ENCODE measurements at regions not wholly inside any gene's neighbourhood (a gene's known extent, or its start where the extent isn't known, plus 50 kb on each side); places are given as distances from the start of the nearest gene placed in this dataset.

DNA sequence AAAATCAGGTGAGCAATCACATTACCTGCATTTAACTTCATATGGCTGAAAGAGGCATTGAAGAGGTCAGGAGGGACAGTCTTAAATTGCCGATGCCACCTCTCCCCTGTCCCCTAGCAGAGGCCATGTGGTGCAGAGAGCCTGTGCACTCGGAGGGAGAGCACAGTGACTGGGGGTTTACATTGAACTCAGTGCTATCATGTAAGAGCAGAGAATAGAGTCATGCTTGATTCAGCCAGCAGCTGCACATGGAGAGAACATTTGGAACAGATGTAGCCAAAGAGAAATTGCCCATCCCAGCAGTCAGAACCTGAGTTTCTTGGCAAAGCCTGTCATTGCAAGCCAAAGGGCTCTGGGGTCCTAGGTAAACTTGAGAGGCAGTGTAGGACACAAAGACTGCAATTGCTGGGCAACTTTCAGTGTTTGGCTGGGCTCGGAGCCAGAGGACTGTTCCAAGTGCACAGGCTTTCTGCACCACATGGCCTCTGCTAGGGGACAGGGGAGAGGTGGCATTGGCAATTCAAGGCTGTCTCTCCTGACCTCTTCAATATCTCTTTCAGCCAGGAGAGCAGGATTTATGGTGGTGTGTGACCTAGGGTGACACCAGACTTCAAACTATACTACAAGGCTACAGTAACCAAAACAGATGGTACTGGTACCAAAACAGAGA lies 267.1 kb downstream of the REEP3 start:
- Histone ChIP-seq H3K27me3 (ENCODE audit: low read length) (no peaks in the 10 kb centered on the region), H3K79me2 (ENCODE audit: insufficient read depth, low read length) (no peaks in the 10 kb centered on the region), H3K4me3 (ENCODE audit: insufficient read depth, low read length, poor library complexity, severe bottlenecking) (no peak overlapping the region), H3K27ac (ENCODE audit: low read depth, low read length) (no peak overlapping the region), H2AFZ (ENCODE audit: low read depth, low read length, severe bottlenecking) (no peak overlapping the region), H3K9me3 (ENCODE audit: insufficient read depth, low read length) (no peaks in the 10 kb centered on the region), H3K4me2 (ENCODE audit: low read depth, low read length, poor library complexity, severe bottlenecking) (no peak overlapping the region), H4K20me1 (ENCODE audit: low read depth, low read length) (no peaks in the 10 kb centered on the region), H3K9me2 (replicated peaks; ENCODE audit: insufficient read depth, low read length) (no peaks in the 10 kb centered on the region), H3K9ac (ENCODE audit: low read length) (no peak overlapping the region), H3K36me3 (ENCODE audit: low read length) (no peaks in the 10 kb centered on the region), H3F3A (ENCODE audit: insufficient read depth) (no peaks in the 10 kb centered on the region)
- TF ChIP-seq, protein P1, sequence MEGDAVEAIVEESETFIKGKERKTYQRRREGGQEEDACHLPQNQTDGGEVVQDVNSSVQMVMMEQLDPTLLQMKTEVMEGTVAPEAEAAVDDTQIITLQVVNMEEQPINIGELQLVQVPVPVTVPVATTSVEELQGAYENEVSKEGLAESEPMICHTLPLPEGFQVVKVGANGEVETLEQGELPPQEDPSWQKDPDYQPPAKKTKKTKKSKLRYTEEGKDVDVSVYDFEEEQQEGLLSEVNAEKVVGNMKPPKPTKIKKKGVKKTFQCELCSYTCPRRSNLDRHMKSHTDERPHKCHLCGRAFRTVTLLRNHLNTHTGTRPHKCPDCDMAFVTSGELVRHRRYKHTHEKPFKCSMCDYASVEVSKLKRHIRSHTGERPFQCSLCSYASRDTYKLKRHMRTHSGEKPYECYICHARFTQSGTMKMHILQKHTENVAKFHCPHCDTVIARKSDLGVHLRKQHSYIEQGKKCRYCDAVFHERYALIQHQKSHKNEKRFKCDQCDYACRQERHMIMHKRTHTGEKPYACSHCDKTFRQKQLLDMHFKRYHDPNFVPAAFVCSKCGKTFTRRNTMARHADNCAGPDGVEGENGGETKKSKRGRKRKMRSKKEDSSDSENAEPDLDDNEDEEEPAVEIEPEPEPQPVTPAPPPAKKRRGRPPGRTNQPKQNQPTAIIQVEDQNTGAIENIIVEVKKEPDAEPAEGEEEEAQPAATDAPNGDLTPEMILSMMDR (IDR thresholded peaks at IDR 0.05; ENCODE audit: insufficient read depth, low read length, poor library complexity, severe bottlenecking), result no peak
- no peak for TF ChIP-seq EZH2phosphoT487 (conservative IDR thresholded peaks at IDR 0.05; ENCODE audit: low read length)

DNA sequence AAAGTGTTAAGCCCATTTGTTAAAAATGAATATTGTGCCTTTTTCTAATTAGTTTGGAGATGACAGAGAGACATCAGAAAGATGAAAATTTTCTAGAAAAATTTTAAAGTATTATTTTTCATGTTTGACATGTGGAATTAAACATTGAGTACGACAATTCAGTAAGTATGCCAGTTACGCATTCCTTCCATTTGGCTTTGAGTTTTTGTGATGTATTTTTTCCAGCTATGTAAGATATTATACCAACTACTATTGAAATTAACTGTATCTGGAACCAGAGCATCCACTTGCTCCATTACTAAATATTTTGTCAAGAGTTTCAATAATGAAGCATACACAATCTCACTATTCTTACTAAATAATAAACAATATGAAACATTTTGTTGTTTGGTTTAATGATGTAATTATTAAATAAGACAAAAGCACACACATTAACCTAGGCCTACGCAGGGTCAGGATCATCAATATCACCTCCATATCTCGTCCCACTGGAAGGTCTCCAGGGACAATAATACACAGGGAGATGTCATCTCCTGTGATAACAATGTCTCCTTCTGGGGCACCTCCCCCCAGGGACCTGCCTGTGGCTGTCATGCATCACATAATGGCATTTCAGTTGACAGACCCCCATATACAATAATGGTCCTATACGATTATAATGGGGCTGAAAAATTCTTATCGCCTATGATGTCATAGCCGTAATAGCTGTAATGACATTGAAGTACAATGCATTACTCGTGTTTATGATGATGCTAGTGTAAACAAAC lies 274.1 kb downstream of the REEP3 start:
- no peak overlapping the region for H3K27ac ChIP-seq (ENCODE audit: low read depth, low read length)
- no peak overlapping the region for H2AFZ ChIP-seq (ENCODE audit: low read depth, low read length, severe bottlenecking)
- no peak overlapping the region for H3K4me2 ChIP-seq (ENCODE audit: low read depth, low read length, poor library complexity, severe bottlenecking)
- H3K4me3 ChIP-seq (ENCODE audit: insufficient read depth, low read length, poor library complexity, severe bottlenecking), result no peak overlapping the region
- no peaks in the 10 kb centered on the region for H3K9me3 ChIP-seq (ENCODE audit: insufficient read depth, low read length)
- no peak overlapping the region for H3K9ac ChIP-seq (ENCODE audit: low read length)
- no peaks in the 10 kb centered on the region; the same call in 1 of the 2 replicates for H3K27me3 ChIP-seq (ENCODE audit: low read length)
- no peaks in the 10 kb centered on the region for H3K9me2 ChIP-seq (replicated peaks; ENCODE audit: insufficient read depth, low read length)
- no peaks in the 10 kb centered on the region for H3F3A ChIP-seq (ENCODE audit: insufficient read depth)
- no peaks in the 10 kb centered on the region for H4K20me1 ChIP-seq (ENCODE audit: low read depth, low read length)
- TF ChIP-seq, protein P1 (IDR thresholded peaks at IDR 0.05; ENCODE audit: insufficient read depth, low read length, poor library complexity, severe bottlenecking), result no peak
- no peaks in the 10 kb centered on the region for H3K79me2 ChIP-seq (ENCODE audit: insufficient read depth, low read length)
- H3K36me3 ChIP-seq (ENCODE audit: low read length), result no peaks in the 10 kb centered on the region

DNA sequence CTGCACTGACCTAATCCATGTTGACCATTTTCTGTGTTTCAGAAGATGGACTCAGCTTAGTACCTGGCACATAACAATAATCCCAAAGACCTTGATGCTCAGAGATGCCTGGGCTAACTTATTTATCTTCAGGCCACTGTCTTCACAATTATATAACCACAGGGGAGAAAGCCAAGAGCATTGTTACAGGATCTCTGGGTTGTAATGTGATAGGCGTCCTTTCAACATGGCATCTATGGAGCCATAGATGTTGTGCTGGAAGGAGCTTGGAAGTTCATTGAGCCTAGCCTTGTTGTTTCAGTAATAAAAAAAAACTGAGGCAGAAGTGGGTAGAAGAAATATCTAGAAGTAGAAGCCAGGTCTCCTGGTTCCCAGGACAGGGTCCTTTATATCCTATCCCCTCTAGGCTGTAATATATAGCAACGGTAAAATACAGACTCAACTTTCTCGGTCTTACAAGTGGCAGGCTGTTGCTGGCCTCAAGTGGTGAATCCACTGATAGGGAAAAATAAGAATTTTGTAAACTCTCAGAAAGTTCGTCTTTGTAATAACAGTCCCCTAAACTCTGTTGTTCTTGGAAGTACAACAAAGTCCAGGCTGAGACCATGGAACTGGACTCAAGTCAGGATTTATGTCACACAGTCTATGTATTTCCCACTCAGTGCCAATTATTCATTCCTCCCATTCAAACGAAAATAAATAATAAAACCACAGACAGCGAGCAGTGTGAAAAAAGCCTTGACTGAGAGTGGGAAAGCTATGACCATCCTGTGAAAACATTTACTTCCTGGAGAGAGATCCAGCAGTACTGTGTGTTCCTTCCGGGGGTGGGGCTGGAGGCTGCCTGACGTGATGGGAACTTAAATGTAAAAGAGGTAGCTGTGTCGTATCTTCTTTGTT lies 277.6 kb downstream of the REEP3 start:
- TF ChIP-seq, protein P1 (IDR thresholded peaks at IDR 0.05; ENCODE audit: insufficient read depth, low read length, poor library complexity, severe bottlenecking), result no peak
- no peak for TF ChIP-seq EZH2phosphoT487 (conservative IDR thresholded peaks at IDR 0.05; ENCODE audit: low read length)
- H3K4me3 ChIP-seq (ENCODE audit: insufficient read depth, low read length, poor library complexity, severe bottlenecking), result no peak overlapping the region
- no peaks in the 10 kb centered on the region for H3K79me2 ChIP-seq (ENCODE audit: insufficient read depth, low read length)
- H3K9me2 ChIP-seq (replicated peaks; ENCODE audit: insufficient read depth, low read length), result no peaks in the 10 kb centered on the region
- no peak overlapping the region for H2AFZ ChIP-seq (ENCODE audit: low read depth, low read length, severe bottlenecking)
- no peaks in the 10 kb centered on the region for H3K36me3 ChIP-seq (ENCODE audit: low read length)
- no peak overlapping the region for H3K9ac ChIP-seq (ENCODE audit: low read length)
- H3K4me2 ChIP-seq (ENCODE audit: low read depth, low read length, poor library complexity, severe bottlenecking), result no peak overlapping the region
- H3K27me3 ChIP-seq (ENCODE audit: low read length), result no peaks in the 10 kb centered on the region; the same call in 1 of the 2 replicates
- no peaks in the 10 kb centered on the region for H3K9me3 ChIP-seq (ENCODE audit: insufficient read depth, low read length)
- H3F3A ChIP-seq (ENCODE audit: insufficient read depth), result no peaks in the 10 kb centered on the region
- no peaks in the 10 kb centered on the region for H4K20me1 ChIP-seq (ENCODE audit: low read depth, low read length)
- no peak overlapping the region for H3K27ac ChIP-seq (ENCODE audit: low read depth, low read length)
